Uterus (tissue), 2 donors: ENCODE measurements at regions not wholly inside any gene's neighbourhood (a gene's known extent, or its start where the extent isn't known, plus 50 kb on each side); places are given as distances from the start of the nearest gene placed in this dataset.

ENCODE experiments used
- POLR2A ChIP-seq, 2 donors: fragments of 450-650 bp; IDR thresholded peaks; one replicate each; pipeline ENCODE4 v1.6.1; 2016; ENCODE audit warnings: antibody characterized with exemption in 2 of 2, mild to moderate bottlenecking in 1 of 2, moderate library complexity in 1 of 2
- TF ChIP-seq, protein P1 (sequence below), 4 experiments: fragments of 200-600 bp in 2 of 4; fragments of 450-650 bp in 2 of 4; sonication (generic) in 2 of 4; IDR thresholded peaks; one replicate each; pipeline ENCODE4 v1.5.1; 2016 to 2019; ENCODE audit warnings: antibody characterized with exemption in 4 of 4, mild to moderate bottlenecking in 2 of 4, moderate library complexity in 1 of 4

DNA sequence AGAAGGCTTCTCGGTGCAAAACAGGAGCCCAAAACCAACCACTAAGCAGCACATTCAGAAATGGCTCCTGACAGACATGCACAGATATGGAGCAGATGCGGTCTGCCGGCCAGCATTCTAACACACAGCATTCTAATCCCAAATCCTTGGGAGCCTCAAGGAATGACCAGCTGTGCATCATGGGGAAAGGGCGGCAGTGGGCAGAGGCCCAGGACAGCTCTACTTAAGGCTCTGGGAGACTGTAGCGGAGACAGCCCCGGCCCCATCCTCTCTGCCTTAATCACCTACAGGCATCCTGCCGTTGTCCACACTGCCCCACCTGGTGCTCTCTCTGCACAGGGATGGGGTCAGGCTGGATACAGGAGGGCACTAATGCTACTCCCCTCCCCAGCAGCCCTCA, 1016.0 kb downstream of the UQCRFS1 start:
- TF ChIP-seq, protein P1, sequence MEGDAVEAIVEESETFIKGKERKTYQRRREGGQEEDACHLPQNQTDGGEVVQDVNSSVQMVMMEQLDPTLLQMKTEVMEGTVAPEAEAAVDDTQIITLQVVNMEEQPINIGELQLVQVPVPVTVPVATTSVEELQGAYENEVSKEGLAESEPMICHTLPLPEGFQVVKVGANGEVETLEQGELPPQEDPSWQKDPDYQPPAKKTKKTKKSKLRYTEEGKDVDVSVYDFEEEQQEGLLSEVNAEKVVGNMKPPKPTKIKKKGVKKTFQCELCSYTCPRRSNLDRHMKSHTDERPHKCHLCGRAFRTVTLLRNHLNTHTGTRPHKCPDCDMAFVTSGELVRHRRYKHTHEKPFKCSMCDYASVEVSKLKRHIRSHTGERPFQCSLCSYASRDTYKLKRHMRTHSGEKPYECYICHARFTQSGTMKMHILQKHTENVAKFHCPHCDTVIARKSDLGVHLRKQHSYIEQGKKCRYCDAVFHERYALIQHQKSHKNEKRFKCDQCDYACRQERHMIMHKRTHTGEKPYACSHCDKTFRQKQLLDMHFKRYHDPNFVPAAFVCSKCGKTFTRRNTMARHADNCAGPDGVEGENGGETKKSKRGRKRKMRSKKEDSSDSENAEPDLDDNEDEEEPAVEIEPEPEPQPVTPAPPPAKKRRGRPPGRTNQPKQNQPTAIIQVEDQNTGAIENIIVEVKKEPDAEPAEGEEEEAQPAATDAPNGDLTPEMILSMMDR (IDR thresholded peaks at IDR 0.05), result no peak
- no peak for TF ChIP-seq POLR2A (IDR thresholded peaks at IDR 0.05)
